K562 (cell line): ENCODE measurements at regions not wholly inside any gene's neighbourhood (a gene's known extent, or its start where the extent isn't known, plus 50 kb on each side); places are given as distances from the start of the nearest gene placed in this dataset.

Experiments
- CBX5 ChIP-seq: IDR thresholded peaks from 2 replicates; pipeline ENCODE4 v1.6.1; 2014; ENCODE audit warnings: low read depth, borderline replicate concordance
- CCNT2 ChIP-seq: IDR thresholded peaks from 2 replicates; pipeline ENCODE4 v1.6.1; 2011; ENCODE audit warnings: borderline replicate concordance, low read depth, mild to moderate bottlenecking, moderate library complexity, mixed read lengths, low read length; ENCODE audit not compliant: insufficient read length; ENCODE audit errors: extremely low read depth
- ESRRA ChIP-seq: fragments of 450-650 bp; IDR thresholded peaks from 2 replicates; pipeline ENCODE4 v1.6.1; 2014; ENCODE audit warnings: low read depth, mild to moderate bottlenecking, moderate library complexity, borderline replicate concordance
- MTA1 ChIP-seq: fragments of 450-650 bp; IDR thresholded peaks from 2 replicates; pipeline ENCODE4 v1.6.1; 2017; ENCODE audit warnings: borderline replicate concordance
- POLR3G ChIP-seq: IDR thresholded peaks from 2 replicates; pipeline ENCODE4 v1.6.1; 2011; ENCODE audit not compliant: insufficient read length, insufficient replicate concordance; ENCODE audit errors: extremely low read depth
- PRPF4 ChIP-seq: fragments of 200-400 bp; formaldehyde crosslinking; IDR thresholded peaks from one replicate; pipeline ENCODE4 v1.6.1; 2017; ENCODE audit warnings: low read length, low read depth, mild to moderate bottlenecking; ENCODE audit not compliant: insufficient read depth, poor library complexity, severe bottlenecking
- REST ChIP-seq, 2 experiments: fragments of 450-650 bp; formaldehyde crosslinking in 1 of 2; IDR thresholded peaks; 2 replicates each; pipeline versions ENCODE4 v1.4.0 to v1.6.1; 2014 to 2020; ENCODE audit warnings: mild to moderate bottlenecking in 2 of 2, borderline replicate concordance in 1 of 2, low read depth in 1 of 2
- TAF1 ChIP-seq: IDR thresholded peaks from 2 replicates; pipeline ENCODE4 v1.6.1; 2011; ENCODE audit warnings: mild to moderate bottlenecking, low read length, moderate library complexity; ENCODE audit not compliant: insufficient read depth, control insufficient read depth, severe bottlenecking; ENCODE audit errors: extremely low read depth
- TOE1 ChIP-seq, 2 experiments: fragments of 450-650 bp in 1 of 2; sonication (generic) in 1 of 2; formaldehyde crosslinking in 1 of 2; IDR thresholded peaks; 2 replicates each; pipeline versions ENCODE4 v1.7.1 to v1.8.0; 2016 to 2022; ENCODE audit warnings: borderline replicate concordance in 2 of 2, mild to moderate bottlenecking in 2 of 2, antibody characterized with exemption in 1 of 2, inconsistent platforms in 1 of 2, low read depth in 1 of 2, missing genetic modification reagents in 1 of 2, moderate library complexity in 1 of 2
- ZC3H8 ChIP-seq: fragments of 450-650 bp; IDR thresholded peaks from 2 replicates; pipeline ENCODE4 v1.6.1; 2017
- ZFP30 ChIP-seq: fragments of 250-450 bp; sonication (Bioruptor Pico); IDR thresholded peaks from 2 replicates; pipeline ENCODE4 v1.8.0; 2022; ENCODE audit warnings: moderate library complexity, mild to moderate bottlenecking, inconsistent platforms, borderline replicate concordance
- ZKSCAN1 ChIP-seq: fragments of 150-350 bp; IDR thresholded peaks from 2 replicates; pipeline ENCODE4 v1.6.1; 2016; ENCODE audit warnings: low read depth, low read length
- ZNF12 ChIP-seq: sonication (generic); formaldehyde crosslinking; IDR thresholded peaks from 2 replicates; pipeline ENCODE4 v1.4.0; 2020; ENCODE audit warnings: mild to moderate bottlenecking, missing genetic modification reagents
- ZNF143 ChIP-seq: sonication (generic); formaldehyde crosslinking; IDR thresholded peaks from 2 replicates; pipeline ENCODE4 v1.9.0; 2022; ENCODE audit warnings: mild to moderate bottlenecking, missing genetic modification reagents
- ZNF707 ChIP-seq: fragments of 250-450 bp; sonication (Bioruptor Pico); conservative IDR thresholded peaks from 2 replicates; pipeline ENCODE4 v1.8.0; 2022; ENCODE audit warnings: inconsistent platforms, mild to moderate bottlenecking, moderate library complexity

DNA sequence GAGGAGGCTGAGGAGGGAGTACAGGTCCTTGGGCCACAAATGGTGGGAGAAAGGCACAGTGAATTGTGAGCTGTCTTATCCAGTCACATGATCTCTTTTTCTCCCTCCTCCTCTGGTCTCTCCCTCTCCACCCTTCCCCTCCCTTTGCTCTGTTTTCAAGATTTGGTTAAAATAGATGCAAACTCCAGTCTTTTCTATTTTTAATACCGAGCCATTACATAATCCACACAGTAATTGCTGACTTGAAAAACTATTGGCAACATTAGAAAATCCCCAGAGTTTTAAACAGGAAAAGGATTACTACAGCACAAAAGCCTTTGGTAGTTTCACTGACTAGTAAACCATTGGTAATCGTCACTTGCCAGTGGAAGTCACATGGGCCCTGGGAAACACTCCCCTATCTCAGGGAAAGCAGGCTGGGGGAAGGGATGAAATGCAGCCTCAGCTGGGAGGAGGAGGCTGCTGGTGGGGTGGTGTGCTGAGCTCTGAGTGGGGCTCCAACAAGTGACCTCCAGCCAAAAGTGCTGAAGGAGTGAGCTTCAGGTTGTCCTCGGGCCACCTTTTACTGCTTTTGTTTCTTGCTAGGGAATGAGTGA, 57.4 kb upstream of the PCBP1 start (continued):
- TF ChIP-seq REST (IDR thresholded peaks at IDR 0.05; ENCODE audit: borderline replicate concordance), result peak; percentile 54
- no peak for TF ChIP-seq REST (CRISPR knock-in tag; IDR thresholded peaks at IDR 0.05; ENCODE audit: low read depth)
- TF ChIP-seq ZC3H8, result no peak
- TF ChIP-seq CBX5, result no peak
- no peak for TF ChIP-seq ZNF143 (CRISPR knock-in tag)
- peak; percentile 43 for TF ChIP-seq TAF1
- TF ChIP-seq ZNF707 (CRISPR knock-in tag), result no peak
- no peak for TF ChIP-seq ZFP30
- TF ChIP-seq CCNT2, result no peak
- TF ChIP-seq TOE1 (IDR thresholded peaks at IDR 0.05; ENCODE audit: borderline replicate concordance), result peak; percentile 98
- no peak for TF ChIP-seq TOE1 (CRISPR knock-in tag; IDR thresholded peaks at IDR 0.05; ENCODE audit: borderline replicate concordance, low read depth)
- no peak for TF ChIP-seq POLR3G
- no peak for TF ChIP-seq ZKSCAN1
- no peak for TF ChIP-seq ESRRA
- no peak for TF ChIP-seq MTA1
- TF ChIP-seq PRPF4, result no peak
- TF ChIP-seq ZNF12, result no peak
